Parathyroid adenoma (tissue), 2 donors: ENCODE measurements at regions not wholly inside any gene's neighbourhood (a gene's known extent, or its start where the extent isn't known, plus 50 kb on each side); places are given as distances from the start of the nearest gene placed in this dataset.

Source experiments
- H2AFZ ChIP-seq: fragments of 300-600 bp; sonication (generic); one replicate; pipeline ENCODE4 v1.7.0; 2017; ENCODE audit warnings: antibody characterized with exemption, mild to moderate bottlenecking
- H3K27ac ChIP-seq: fragments of 300-600 bp; sonication (generic); one replicate; pipeline ENCODE4 v1.7.0; 2017
- H3K27me3 ChIP-seq: fragments of 300-600 bp; sonication (generic); one replicate; pipeline ENCODE4 v1.7.0; 2017; ENCODE audit warnings: low read length; ENCODE audit not compliant: control insufficient read depth, insufficient read depth
- H3K36me3 ChIP-seq: fragments of 300-600 bp; sonication (generic); one replicate; pipeline ENCODE4 v1.7.0; 2017; ENCODE audit warnings: low read length; ENCODE audit not compliant: control insufficient read depth, insufficient read depth
- H3K4me1 ChIP-seq: fragments of 300-600 bp; sonication (generic); one replicate; pipeline ENCODE4 v1.7.0; 2017; ENCODE audit warnings: control low read depth
- H3K4me2 ChIP-seq: fragments of 300-600 bp; sonication (generic); one replicate; pipeline ENCODE4 v1.7.0; 2017; ENCODE audit warnings: low read length
- H3K4me3 ChIP-seq: fragments of 300-600 bp; sonication (generic); one replicate; pipeline ENCODE4 v1.7.0; 2017; ENCODE audit warnings: low read depth, low read length
- H3K79me2 ChIP-seq: fragments of 300-600 bp; sonication (generic); one replicate; pipeline ENCODE4 v1.7.0; 2017; ENCODE audit warnings: control low read depth
- H3K9ac ChIP-seq: fragments of 300-600 bp; sonication (generic); one replicate; pipeline ENCODE4 v1.7.0; 2017; ENCODE audit warnings: mild to moderate bottlenecking
- H3K9me3 ChIP-seq: fragments of 300-600 bp; sonication (generic); one replicate; pipeline ENCODE4 v1.7.0; 2017; ENCODE audit warnings: low read length; ENCODE audit not compliant: control insufficient read depth
- CTCF ChIP-seq: fragments of 300-600 bp; sonication (generic); IDR thresholded peaks from one replicate; pipeline ENCODE4 v1.7.0; 2017; ENCODE audit warnings: antibody characterized with exemption, mild to moderate bottlenecking
- donor health status: primary hyperparathyroidism.

GRCh38 chr14:41051801-41052200, 554.9 kb upstream of the LRFN5 start:
- no peak overlapping the region for H2AFZ ChIP-seq
- no peak overlapping the region for H3K27ac ChIP-seq
- H3K4me2 ChIP-seq, result no peak overlapping the region
- no peak for TF ChIP-seq CTCF
- H3K9me3 ChIP-seq, result no peaks in the 10 kb centered on the region
- no peaks in the 10 kb centered on the region for H3K79me2 ChIP-seq
- H3K36me3 ChIP-seq, result no peaks in the 10 kb centered on the region
- no peaks in the 10 kb centered on the region for H3K4me1 ChIP-seq
- no peak overlapping the region for H3K9ac ChIP-seq
- no peak overlapping the region for H3K4me3 ChIP-seq
- H3K27me3 ChIP-seq, result no peaks in the 10 kb centered on the region

- no peak overlapping the region for H3K4me2 ChIP-seq
- no peak overlapping the region for H3K27ac ChIP-seq
- H2AFZ ChIP-seq, result no peak overlapping the region
- H3K27me3 ChIP-seq, result no peaks in the 10 kb centered on the region
- H3K36me3 ChIP-seq, result no peaks in the 10 kb centered on the region
- no peak for TF ChIP-seq CTCF
- no peaks in the 10 kb centered on the region for H3K9me3 ChIP-seq
- H3K9ac ChIP-seq, result no peak overlapping the region
- H3K79me2 ChIP-seq, result no peaks in the 10 kb centered on the region
- no peaks in the 10 kb centered on the region for H3K4me1 ChIP-seq
- H3K4me3 ChIP-seq, result no peak overlapping the region
These were observed 558.9 kb upstream of the LRFN5 start for GRCh38 chr14:41047763-41048162.

- Histone ChIP-seq H2AFZ (no peak overlapping the region), H3K4me1 (no peaks in the 10 kb centered on the region), H3K4me3 (no peak overlapping the region), H3K27ac (no peak overlapping the region), H3K36me3 (no peaks in the 10 kb centered on the region), H3K79me2 (no peaks in the 10 kb centered on the region), H3K27me3 (no peaks in the 10 kb centered on the region), H3K9ac (no peak overlapping the region), H3K9me3 (no peaks in the 10 kb centered on the region), H3K4me2 (no peak overlapping the region)
- no peak for TF ChIP-seq CTCF
These were observed 569.3 kb upstream of the LRFN5 start for GRCh38 chr14:41037388-41037787.

- Histone ChIP-seq H3K9me3 (no peaks in the 10 kb centered on the region), H3K79me2 (no peaks in the 10 kb centered on the region), H3K9ac (no peak overlapping the region), H3K4me1 (no peaks in the 10 kb centered on the region), H3K4me3 (no peak overlapping the region), H2AFZ (no peak overlapping the region), H3K4me2 (no peak overlapping the region), H3K27ac (no peak overlapping the region), H3K27me3 (no peaks in the 10 kb centered on the region), H3K36me3 (no peaks in the 10 kb centered on the region)
- no peak for TF ChIP-seq CTCF
These were observed 571.7 kb upstream of the LRFN5 start for GRCh38 chr14:41034969-41035368.

GRCh38 chr14:41022932-41023331, 583.7 kb upstream of the LRFN5 start:
- Histone ChIP-seq H3K4me3 (no peak overlapping the region), H3K27me3 (no peaks in the 10 kb centered on the region), H3K27ac (no peak overlapping the region), H3K4me1 (no peaks in the 10 kb centered on the region), H3K9me3 (no peaks in the 10 kb centered on the region), H3K79me2 (no peaks in the 10 kb centered on the region), H3K36me3 (no peaks in the 10 kb centered on the region), H3K9ac (no peak overlapping the region), H3K4me2 (no peak overlapping the region), H2AFZ (no peak overlapping the region)
- no peak for TF ChIP-seq CTCF
